ENCODE measurements at regions not wholly inside any gene's neighbourhood (a gene's known extent, or its start where the extent isn't known, plus 50 kb on each side); places are given as distances from the start of the nearest gene placed in this dataset.

DNA sequence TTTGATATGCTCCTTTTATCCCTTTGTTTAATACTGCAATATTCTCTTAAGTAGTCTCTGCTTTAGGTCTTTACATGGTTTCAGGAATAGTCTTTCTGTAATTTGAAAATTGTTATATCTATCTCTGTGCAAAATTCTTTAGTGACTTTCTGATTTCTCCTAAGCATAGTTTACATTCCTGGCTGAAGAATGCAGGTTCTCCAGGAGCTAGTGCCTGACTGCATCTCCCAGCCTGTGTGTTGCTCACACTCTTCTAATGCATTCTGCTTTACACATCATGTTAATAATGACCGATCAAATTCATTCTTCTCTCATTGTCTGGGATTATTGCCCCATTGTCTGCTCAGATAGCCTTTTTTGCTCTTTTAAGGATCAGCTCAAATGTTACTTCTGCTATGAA, 1349.2 kb downstream of the DSC3 start:
- DNase-seq (ENCODE audit: low spot score) = no peak

DNA sequence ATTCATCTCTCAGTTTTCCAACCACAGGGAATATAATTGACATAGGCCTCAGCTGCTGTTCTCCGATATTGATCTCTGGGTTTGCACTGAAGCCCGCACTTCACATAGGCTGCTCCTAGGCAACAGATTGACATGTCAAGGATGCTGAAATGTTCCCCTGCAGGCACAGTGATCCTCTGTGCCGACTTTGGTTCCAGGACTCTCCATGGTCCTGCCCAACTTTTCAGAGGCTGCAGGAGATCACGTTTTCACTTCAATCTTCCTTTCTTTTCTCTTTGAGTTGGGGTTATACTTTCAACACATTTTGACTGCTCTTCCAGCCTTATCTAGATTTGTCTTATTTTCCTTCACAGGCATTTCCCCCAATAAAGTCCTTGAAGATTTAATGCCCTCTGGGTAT, 1361.0 kb downstream of the DSC3 start:
- DNase-seq (ENCODE audit: low spot score) = no peak

DNA sequence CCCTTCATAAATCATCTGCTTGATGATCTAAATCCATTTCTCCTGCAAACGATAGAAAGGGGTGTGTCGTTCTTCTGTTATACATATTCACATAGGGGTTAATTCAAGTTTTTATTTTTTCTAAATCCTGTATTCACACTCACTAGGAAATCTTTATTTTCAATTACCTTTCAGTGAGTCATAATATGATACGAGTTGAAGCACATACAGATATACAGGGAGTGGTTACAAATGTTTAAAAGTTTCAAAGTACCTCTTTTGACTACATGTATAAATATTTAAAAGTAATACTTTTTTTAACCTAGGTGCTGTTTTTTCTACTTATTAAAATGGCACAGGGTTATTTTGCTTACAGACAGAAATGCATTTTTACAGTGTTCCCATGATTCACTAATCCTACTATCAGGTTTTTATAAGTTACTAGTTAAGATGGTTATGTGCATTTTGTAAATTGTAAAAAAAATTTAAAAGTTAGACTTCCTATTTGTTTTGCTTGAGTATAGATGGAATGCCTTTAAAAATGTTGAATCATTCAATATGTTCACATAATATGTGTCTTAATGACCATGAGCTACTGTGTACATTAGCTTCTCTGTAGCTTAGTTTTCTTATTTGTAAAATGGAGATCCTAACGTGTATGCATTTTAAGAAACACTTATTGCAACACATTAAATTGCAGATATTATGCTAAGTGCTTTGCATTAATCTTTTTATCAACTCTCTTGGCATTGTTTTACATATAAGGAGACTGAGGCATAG, 1378.1 kb downstream of the DSC3 start:
- DNase-seq (ENCODE audit: low spot score) = no peak

DNA sequence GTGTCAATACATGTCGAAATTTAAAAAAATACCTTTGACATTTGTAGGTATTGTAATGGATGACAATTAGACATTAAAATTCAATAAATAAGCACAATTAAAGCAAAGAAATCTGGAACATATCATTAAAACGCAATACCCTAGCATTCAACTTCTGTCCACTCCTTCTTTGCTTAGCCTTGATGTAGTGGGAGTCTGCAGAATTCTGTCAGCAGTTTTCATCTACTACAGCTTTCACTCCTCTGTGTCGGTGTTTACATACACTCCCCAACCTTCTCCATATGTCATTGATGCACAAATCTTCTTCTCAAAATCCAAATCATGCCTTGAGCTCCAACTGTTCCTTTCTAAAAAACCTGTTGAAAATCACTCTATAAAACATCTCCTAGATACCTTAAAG, 1380.6 kb downstream of the DSC3 start:
- DNase-seq (ENCODE audit: low spot score) = no peak

DNA sequence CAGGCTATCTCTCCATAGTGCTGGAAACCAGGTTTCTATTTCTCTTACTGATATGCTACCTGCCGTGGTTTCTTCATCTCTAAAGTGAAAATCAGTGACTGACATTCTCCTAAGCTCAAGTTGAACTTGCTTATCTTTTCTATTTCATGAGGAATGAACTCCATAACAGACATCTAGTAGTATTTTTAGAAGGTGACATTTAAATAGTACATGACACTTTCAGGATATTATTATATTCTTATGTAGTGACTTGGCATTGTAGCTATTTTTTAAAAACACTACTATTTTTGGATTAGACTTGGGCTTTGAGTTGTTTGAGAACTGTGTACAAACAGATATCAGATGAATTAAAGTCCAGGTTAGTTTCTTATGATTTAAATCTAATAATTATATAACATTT, 1381.8 kb downstream of the DSC3 start:
- no peak for DNase-seq (ENCODE audit: low spot score)

DNA sequence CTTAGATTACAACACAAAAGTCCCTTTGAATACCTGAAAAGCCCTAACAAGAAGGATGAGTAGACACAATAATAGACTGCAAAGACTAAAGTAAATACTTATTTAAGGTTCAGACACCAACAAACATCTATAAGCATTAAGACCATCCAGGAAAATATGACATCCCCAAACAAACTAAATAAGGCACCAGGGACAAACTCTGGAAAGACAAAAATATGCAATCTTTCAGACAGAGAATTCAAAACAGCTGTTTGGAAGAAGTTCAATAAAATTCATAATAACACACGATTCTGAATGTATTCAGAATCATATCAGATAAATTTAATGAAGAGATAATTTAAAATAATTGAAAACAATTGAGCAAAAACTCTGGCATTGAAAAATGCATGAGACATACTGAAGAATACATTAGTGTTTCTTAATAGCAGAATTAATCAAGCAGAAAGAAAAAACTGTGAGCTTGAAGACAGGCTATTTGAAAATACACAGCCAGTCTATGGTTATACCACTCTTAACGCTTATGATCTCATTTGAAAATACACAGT, 1388.8 kb downstream of the DSC3 start:
- no peak for DNase-seq (ENCODE audit: low spot score)

DNA sequence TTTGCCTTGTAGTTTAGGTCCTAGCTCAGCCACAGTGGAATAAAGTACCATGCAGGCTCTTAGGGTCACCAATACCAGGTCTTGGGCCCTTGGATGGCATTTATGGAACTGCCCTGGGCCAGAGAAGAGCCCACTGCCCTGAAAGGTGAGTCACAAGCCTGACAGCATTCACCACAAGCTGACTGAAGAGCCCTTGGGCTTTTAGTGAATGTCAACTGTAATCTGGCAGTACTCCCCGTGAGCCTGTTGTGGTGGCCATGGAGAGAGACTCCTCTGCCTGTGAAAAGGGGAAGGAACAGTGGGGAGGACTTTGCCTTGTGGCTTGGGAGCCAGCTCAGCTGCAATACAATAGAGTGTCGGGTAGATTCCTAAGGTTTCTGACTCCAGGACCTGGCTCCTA, 1389.7 kb downstream of the DSC3 start:
- DNase-seq (ENCODE audit: low spot score) = no peak

DNA sequence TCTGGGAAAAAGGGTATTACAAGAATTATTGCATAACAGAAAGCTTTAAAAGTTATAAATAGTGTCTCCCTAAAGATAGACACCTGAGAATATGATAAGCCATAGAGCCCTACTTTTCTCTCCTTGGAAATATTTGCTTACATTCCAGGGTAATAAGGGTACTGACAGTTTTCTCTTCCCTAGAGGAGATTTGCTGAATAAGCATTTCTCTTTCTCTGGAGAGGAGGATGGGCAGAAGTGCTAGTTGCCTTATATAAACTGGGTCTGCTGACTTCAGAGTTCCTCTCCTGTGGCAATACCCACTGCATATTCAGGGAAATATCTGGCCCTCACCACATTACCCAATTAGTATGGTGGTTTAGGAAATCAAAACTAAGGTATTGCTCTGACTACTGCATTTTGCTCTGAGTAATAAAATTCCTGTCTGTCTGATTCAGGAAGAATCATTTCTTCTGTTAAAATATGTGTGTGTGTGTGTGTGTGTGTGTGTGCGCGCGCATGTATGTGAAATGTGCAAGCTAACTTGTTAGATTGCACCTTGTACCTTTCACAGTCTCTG, 1391.3 kb downstream of the DSC3 start:
- no peak for DNase-seq (ENCODE audit: low spot score)

DNA sequence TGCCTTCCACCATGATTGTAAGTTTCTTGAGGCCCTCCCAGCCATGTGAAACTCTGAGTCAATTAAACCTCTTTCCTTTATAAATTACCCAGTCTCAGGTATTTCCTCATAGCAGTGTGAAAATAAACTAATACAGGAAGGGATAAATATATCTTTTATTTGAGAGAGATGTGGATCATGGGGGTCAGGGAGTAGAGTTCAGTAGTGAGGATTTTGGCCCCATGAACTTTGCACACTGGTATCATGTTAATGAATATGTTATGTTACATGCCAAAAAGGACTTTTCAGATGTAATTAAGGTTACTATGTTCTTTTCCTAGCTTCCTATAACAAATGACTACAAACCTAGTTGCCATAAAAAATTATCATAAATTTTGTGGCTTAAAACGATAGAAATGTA, 1393.7 kb downstream of the DSC3 start:
- no peak for DNase-seq (ENCODE audit: low spot score)

DNA sequence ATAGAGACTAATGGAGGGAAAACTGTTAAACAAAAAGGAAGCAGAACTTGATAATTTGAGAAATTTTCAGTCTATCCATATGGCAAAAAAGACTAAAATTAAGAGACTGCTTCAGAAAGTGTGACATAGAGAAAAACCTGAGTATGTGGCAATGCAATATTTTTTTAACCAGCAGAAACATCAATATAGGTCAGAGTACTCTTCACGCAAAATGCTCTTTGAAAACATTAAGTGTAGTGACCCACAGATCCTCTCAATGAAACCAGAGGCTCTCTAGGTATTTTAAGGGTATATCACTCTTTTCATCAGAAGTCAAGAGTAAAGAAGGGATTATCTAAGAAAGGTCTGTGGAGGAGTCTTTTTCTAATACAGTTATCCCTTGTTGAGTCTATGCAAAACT, 1394.8 kb downstream of the DSC3 start:
- DNase-seq (ENCODE audit: low spot score) = no peak

DNA sequence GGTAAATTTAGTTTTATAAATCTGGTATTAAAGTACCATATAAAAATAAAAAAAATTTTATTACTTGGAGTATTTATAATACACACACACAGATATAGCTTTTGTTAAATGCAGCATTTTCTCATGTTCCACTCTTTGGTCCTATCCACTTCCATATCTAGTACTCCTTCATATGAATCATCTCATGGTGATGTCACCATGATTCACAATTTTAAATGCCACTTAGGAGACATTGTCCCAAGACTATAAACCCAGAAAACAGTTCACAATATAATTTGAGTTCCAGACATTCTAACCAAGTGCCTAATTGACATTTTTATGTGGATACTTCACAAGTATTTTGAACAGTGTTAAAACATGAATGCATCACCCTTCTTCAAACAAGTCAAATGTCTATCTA, 1398.3 kb downstream of the DSC3 start:
- peak; percentile 11 for DNase-seq (ENCODE audit: low spot score)

DNA sequence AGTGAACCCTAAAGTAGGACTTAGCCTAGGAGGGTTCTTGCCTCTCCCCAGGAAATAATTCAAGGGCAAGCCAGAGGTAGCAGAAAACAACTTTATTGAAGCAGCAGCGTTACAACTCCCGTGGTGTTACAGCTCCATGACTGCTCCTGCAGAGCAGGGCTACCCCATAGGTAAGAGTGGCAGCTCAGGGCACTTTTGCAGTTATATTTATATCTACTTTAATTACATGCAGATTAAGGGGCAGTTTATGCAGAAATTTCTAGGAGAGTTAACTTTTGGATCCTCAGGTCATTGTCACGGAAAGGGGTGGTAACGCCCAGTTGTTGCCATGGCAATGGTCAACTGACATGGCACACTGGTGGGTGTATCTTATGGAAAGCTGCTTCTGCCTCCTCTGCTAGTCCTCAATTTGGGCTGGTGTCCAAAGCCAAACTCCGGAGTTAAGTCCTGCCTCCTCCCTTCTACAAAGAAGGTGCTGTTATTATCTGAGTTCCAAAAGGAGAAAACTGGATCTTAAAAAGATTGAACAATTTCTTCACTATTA, 1413.0 kb downstream of the DSC3 start:
- DNase-seq (ENCODE audit: low spot score) = no peak

DNA sequence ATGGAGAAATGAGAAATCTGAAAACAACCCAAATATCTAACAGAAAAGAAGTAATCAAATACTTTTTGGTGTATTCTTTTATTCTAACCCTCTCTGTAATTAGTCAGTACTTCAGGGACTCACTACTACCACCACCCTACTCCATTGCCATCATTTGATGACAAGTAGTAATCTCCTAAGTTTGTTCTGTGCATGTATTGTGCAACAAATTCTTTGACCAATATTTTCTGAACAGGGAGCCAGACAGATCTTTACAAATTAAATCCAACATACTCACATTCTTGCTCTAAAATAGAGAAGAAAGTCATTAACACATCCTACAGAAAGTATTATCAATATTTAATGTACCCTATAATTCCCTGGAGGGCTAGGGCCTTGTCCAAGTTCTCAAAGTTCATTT, 1416.4 kb downstream of the DSC3 start:
- DNase-seq (ENCODE audit: low spot score) = no peak

DNA sequence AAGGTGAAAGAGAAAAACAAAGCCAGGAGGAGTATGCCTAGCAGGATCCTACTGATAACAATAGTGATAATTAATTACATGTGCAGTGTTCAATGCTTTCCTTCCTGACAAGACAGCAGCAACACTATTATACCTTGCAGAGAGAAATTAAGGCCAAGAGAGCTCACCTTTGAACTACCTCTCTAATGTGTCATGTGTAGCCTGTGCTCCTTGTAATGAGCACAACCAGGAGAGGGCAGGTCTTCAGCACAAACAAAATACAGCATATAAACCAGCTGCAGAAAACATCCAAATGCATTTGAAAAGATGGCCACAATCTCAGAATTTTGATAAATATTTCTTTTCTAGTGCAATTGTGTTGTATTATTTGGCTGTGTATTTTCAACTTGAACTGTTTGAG, 1425.7 kb downstream of the DSC3 start:
- no peak for DNase-seq (ENCODE audit: low spot score)

DNA sequence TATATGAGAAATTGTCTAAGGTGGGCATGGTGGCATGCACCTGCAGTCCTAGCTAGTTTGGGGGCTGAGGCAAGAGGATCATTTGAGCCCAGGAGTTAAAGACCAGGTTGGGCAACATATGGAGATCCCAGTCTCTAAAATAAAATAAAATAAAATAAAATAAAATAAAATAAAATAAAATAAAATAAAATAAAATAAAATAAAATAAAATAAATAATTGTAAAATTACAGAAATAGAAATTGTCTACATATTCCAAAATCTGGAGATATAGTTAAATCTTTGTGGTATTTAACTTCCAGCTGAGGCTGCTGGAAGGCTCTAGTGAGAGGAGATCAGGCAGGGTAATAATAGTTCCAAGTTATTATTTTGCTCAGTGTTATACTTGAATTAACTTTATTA, 1432.1 kb upstream of the CDH2 start:
- no peak for DNase-seq (ENCODE audit: low spot score)

DNA sequence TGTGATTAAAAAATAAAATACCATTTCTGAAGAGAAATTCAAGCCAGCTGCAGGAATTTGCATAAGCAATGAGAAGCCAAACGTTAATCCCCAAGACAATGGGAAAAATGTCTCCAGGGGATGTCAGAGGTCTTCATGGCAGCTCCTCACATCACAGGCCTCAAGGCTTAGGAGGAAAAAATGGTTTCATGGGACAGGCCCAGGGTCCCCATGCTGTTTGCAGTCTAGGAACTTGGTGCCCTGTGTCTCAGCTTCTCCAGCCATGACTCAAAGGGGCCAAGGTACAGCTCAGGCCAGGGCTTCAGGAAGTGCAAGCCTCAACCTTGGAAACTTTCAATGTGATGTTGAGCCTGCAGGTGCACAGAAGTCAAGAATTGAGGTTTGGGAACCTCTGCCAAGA, 1428.4 kb upstream of the CDH2 start:
- no peak for DNase-seq (ENCODE audit: low spot score)

DNA sequence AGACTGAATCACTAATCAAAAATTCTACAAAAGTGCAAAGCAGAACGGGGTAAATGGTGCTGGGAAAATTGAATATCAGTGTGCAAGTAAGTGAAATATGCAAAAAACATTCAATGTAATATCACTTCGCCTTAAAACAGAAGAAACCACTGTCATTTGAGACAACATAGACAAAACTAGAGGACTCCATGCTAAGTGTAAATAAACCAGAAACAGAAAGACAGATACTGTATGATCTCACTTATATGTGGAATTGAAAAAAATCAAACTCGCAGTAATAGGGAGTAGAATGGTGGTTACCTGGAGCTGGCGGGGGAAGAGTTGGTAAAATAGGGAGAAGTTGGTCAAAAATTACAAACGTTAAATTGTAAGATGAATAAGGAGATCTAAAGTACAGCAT, 1420.0 kb upstream of the CDH2 start:
- no peak for DNase-seq (ENCODE audit: low spot score)

DNA sequence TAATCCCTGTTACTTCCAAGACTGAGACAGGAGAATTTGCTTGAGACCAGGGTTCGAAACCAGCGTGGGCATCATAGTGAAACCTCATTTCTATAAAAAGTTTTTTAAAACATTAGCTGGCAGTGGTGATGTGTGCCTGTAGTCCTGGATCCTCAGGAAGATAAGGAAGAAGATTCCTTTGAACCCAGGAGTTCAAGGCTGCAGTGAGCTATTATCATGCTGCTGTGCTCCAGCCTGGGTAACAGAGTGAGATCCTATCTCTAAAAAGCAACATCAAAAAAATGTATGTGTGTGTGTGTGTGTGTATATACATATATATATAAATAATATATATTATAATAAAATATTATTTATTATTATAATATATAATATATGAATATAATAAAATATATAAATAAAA, 1417.6 kb upstream of the CDH2 start:
- DNase-seq (ENCODE audit: low spot score) = no peak

DNA sequence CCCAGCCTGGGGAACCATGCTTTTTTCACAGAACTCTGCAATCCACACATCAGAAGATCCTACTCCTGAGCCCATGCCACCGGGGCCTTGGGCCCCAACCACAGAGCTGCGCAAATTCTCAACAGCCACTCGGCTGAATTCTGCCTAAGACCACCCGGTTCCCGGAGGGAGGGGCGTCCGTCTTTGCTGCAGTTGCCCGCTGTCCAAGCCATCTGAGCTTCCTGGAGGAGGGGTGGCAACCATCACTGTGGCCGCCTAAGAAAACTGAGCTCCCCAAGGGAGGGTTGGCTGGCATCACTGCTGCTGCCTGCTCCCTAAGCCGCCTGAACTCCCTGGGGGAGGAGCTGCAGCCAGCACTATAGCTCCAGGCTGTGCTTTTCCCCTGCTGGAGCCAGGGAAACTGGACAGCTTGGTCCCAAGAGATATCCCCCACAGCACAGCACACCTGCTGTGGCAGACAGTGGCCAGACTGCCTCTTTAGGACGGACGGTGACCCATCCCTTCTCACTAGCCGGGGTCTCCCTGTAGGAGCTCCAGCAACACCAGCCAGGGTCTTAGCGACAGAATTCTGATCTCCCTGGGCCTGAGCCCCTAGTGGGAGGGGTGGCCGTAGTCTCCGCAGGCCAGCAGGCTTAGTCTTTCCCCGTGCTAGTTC, 1411.6 kb upstream of the CDH2 start:
- no peak for DNase-seq (ENCODE audit: low spot score)

DNA sequence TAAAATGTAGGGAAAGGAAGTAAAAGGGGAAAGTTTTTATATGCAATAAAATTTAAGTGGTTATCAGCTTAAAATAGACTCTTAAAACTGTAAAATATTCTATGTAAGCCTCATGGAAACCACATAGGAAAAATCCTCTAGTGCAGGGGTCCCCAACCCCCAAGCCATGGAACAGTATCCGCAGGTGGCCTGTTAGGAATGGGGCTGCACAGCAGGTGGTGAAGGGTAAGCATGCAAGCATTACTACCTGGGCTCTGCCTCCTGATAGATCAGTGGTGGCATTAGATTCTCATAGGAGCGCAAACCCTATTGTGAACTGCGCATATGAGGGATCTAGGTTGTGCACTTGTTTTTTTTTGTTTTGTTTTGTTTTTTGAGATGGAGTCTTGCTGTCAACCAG, 1409.3 kb upstream of the CDH2 start:
- DNase-seq (ENCODE audit: low spot score) = no peak

DNA sequence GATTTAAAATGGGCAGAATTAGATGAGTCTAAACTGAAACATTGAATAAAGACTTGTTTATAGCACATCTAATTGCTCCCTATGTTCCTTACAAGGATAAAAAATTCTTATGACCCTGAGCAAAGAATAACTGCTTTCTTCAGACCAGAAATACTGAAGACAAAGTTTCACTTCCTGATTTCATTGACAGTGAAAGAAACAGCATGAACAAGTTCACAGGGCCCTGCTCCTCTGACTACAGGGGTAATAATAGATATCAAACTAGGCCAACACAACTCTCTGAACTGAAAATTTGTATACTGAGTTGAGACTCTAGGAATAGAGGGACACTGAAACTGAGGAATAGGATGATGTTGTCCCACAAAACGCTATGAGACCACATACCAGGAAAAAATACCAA, 1383.3 kb upstream of the CDH2 start:
- DNase-seq (ENCODE audit: low spot score) = no peak

DNA sequence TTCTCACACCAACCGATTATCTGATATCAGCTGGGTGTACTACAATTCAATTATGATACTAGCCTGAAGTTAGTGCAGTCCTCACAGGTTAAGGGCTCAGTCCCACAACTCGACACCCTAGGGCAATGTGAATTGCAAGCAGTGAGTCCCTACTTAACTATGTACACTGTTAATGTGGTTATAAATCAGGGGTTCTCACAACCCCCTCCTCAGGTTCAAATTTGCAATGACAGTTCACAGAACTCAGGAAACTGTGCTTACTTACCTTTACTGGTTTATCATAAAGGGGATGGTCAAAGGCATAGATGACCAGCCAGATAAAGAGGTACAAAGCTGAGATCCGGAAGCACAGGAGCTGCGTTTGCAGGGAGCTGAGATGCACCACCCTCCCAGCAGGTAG, 1379.1 kb upstream of the CDH2 start:
- DNase-seq (ENCODE audit: low spot score) = no peak

DNA sequence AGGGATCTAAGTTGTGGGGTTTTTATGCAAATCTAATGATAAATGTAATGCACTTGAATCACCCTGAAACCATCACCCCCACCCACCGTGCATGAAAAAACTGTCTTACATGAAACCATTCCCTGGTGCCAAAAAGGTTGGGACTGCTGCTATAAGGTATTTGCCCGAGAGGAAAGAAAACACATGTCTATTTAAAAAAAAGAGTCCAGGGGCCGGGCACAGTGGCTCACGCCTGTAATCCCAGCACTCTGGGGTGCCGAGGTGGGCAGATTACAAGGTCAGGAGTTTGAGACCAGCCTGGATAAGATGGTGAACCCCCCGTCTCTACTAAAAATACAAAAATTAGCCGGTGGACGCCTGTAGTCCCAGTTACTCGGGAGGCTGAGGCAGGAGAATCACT, 1372.8 kb upstream of the CDH2 start:
- DNase-seq (ENCODE audit: low spot score) = no peak

All from AG20443 (cell line).